OCI-LY1 (cell line): ENCODE measurements at regions not wholly inside any gene's neighbourhood (a gene's known extent, or its start where the extent isn't known, plus 50 kb on each side); places are given as distances from the start of the nearest gene placed in this dataset.

ENCODE experiments used
- H2AFZ ChIP-seq: fragments of 200-600 bp; sonication (generic), shearing (Covaris generic); 2 replicates; pipeline ENCODE4 v1.6.0; 2014; ENCODE audit warnings: antibody characterized with exemption, mild to moderate bottlenecking, low read length
- H3F3A ChIP-seq: fragments of 200-600 bp; sonication (generic), shearing (Covaris generic); 2 replicates; pipeline ENCODE4 v1.6.0; 2014; ENCODE audit warnings: mild to moderate bottlenecking, antibody characterized with exemption, low read length, moderate library complexity; ENCODE audit not compliant: insufficient read depth
- H3K27ac ChIP-seq: fragments of 200-600 bp; sonication (generic); 2 replicates; pipeline ENCODE4 v1.5.1; 2014; ENCODE audit warnings: low read length, mixed run types, mild to moderate bottlenecking, low read depth; ENCODE audit not compliant: poor library complexity, severe bottlenecking
- H3K27me3 ChIP-seq: fragments of 200-600 bp; sonication (generic); 2 replicates; pipeline ENCODE4 v1.6.0; 2014; ENCODE audit warnings: antibody characterized with exemption, mild to moderate bottlenecking, low read length, moderate library complexity; ENCODE audit not compliant: insufficient read depth
- H3K36me3 ChIP-seq: fragments of 200-600 bp; sonication (generic); 2 replicates; pipeline ENCODE4 v1.6.1; 2014; ENCODE audit warnings: mild to moderate bottlenecking, antibody characterized with exemption, low read length, moderate library complexity, mixed read lengths; ENCODE audit not compliant: insufficient read depth
- H3K4me1 ChIP-seq: fragments of 200-600 bp; sonication (generic); 2 replicates; pipeline ENCODE4 v1.5.1; 2014; ENCODE audit warnings: mild to moderate bottlenecking, low read length, moderate library complexity; ENCODE audit not compliant: insufficient read depth, severe bottlenecking
- H3K4me2 ChIP-seq: fragments of 200-600 bp; sonication (generic), shearing (Covaris generic); 2 replicates; pipeline ENCODE4 v1.6.1; 2014; ENCODE audit warnings: low read length
- H3K4me3 ChIP-seq: fragments of 200-600 bp; sonication (generic); 2 replicates; pipeline ENCODE4 v1.5.1; 2014; ENCODE audit warnings: low read length, low read depth, mild to moderate bottlenecking, mixed read lengths; ENCODE audit not compliant: poor library complexity, severe bottlenecking
- H3K79me2 ChIP-seq: fragments of 200-600 bp; shearing (Covaris generic); 2 replicates; pipeline ENCODE4 v1.6.1; 2016; ENCODE audit warnings: mixed run types, low read length, mixed read lengths; ENCODE audit not compliant: insufficient read depth
- H3K9ac ChIP-seq: fragments of 200-600 bp; sonication (generic), shearing (Covaris generic); 2 replicates; pipeline ENCODE4 v1.6.1; 2014; ENCODE audit warnings: mild to moderate bottlenecking, low read length, mixed read lengths
- H3K9me2 ChIP-seq: fragments of 200-600 bp; sonication (generic), shearing (Covaris generic); 2 replicates; pipeline ENCODE4 v1.6.1; 2014; ENCODE audit warnings: low read depth, mild to moderate bottlenecking, low read length, mixed read lengths
- H3K9me3 ChIP-seq: fragments of 200-600 bp; shearing (Covaris generic); 2 replicates; pipeline ENCODE4 v1.6.1; 2014; ENCODE audit warnings: low read length, mixed read lengths
- H4K20me1 ChIP-seq: fragments of 200-600 bp; sonication (generic), shearing (Covaris generic); 2 replicates; pipeline ENCODE4 v1.6.0; 2016; ENCODE audit warnings: mild to moderate bottlenecking, low read length; ENCODE audit not compliant: insufficient read depth
- EZH2 ChIP-seq: fragments of 200-600 bp; sonication (generic), shearing (Covaris generic); IDR thresholded peaks from 2 replicates; pipeline ENCODE4 v1.8.0; 2017; ENCODE audit warnings: borderline replicate concordance, mixed run types, mild to moderate bottlenecking, antibody characterized with exemption, low read length, moderate library complexity, mixed read lengths
- TF ChIP-seq, protein P1 (sequence below): fragments of 200-600 bp; sonication (generic), shearing (Covaris generic); IDR thresholded peaks from 2 replicates; pipeline ENCODE4 v1.5.1; 2017; ENCODE audit warnings: mild to moderate bottlenecking, antibody characterized with exemption, low read length, moderate library complexity, mixed read lengths

DNA sequence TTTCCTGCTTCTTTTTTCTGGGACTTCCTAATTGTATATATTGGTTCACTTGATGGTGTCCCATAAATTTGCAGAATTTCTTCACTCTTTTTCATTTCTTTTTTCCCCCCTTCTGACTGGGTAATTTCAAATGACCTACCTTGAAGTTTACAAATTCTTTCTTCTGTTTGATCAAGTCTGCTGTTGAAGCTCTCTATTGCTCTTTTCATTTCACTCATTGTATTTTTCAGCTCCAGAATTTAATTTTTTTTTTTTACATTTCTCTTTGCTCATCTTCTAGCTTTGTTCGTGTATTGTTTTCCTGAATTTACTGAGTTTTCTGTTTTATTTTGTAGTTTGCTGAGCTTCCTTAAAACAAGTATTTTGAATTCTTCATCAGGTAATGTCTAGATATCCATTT lies 61.7 kb upstream of the SRD5A3 start:
- H2AFZ ChIP-seq, result no peak overlapping the region
- H3K27ac ChIP-seq, result no peak overlapping the region
- no peaks in the 10 kb centered on the region for H3F3A ChIP-seq
- TF ChIP-seq EZH2, result no peak
- TF ChIP-seq, protein P1, sequence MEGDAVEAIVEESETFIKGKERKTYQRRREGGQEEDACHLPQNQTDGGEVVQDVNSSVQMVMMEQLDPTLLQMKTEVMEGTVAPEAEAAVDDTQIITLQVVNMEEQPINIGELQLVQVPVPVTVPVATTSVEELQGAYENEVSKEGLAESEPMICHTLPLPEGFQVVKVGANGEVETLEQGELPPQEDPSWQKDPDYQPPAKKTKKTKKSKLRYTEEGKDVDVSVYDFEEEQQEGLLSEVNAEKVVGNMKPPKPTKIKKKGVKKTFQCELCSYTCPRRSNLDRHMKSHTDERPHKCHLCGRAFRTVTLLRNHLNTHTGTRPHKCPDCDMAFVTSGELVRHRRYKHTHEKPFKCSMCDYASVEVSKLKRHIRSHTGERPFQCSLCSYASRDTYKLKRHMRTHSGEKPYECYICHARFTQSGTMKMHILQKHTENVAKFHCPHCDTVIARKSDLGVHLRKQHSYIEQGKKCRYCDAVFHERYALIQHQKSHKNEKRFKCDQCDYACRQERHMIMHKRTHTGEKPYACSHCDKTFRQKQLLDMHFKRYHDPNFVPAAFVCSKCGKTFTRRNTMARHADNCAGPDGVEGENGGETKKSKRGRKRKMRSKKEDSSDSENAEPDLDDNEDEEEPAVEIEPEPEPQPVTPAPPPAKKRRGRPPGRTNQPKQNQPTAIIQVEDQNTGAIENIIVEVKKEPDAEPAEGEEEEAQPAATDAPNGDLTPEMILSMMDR, result no peak
- H3K27me3 ChIP-seq, result no peaks in the 10 kb centered on the region
- no peaks in the 10 kb centered on the region for H3K9me3 ChIP-seq
- H3K36me3 ChIP-seq, result no peaks in the 10 kb centered on the region
- H3K9me2 ChIP-seq, result no peaks in the 10 kb centered on the region
- no peaks in the 10 kb centered on the region for H3K4me1 ChIP-seq
- no peaks in the 10 kb centered on the region for H4K20me1 ChIP-seq
- H3K4me3 ChIP-seq, result no peak overlapping the region
- H3K4me2 ChIP-seq, result no peak overlapping the region
- H3K79me2 ChIP-seq, result no peaks in the 10 kb centered on the region
- no peak overlapping the region for H3K9ac ChIP-seq

DNA sequence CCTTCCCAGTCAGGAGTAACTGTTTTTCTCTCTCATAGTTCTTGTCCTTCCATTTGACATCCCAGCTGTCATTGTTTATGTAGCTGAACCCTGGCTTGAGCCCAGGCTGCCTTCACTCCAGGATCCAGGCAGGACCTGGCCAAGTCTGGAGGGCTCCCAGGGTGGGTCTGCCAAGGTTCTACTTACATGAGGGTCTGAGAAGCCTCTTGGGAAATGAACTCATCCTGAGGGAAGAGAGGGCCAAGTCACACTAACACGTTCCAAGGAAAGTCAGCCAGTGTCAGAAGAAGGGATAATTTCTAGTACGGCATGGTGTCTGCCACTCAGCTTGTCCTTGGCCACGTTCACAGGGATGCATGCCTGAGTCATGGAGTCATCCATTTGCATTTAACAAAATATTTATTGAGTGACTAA lies 54.8 kb upstream of the SRD5A3 start:
- Histone ChIP-seq H3K27ac (no peak overlapping the region), H4K20me1 (no peaks in the 10 kb centered on the region), H3K4me3 (no peak overlapping the region), H3K79me2 (no peaks in the 10 kb centered on the region), H3F3A (no peaks in the 10 kb centered on the region), H3K9me3 (no peaks in the 10 kb centered on the region), H3K9ac (no peak overlapping the region), H2AFZ (no peak overlapping the region), H3K9me2 (no peaks in the 10 kb centered on the region), H3K4me1 (no peaks in the 10 kb centered on the region), H3K36me3 (no peaks in the 10 kb centered on the region), H3K4me2 (no peak overlapping the region), H3K27me3 (no peaks in the 10 kb centered on the region)
- TF ChIP-seq, protein P1, result no peak
- no peak for TF ChIP-seq EZH2

DNA sequence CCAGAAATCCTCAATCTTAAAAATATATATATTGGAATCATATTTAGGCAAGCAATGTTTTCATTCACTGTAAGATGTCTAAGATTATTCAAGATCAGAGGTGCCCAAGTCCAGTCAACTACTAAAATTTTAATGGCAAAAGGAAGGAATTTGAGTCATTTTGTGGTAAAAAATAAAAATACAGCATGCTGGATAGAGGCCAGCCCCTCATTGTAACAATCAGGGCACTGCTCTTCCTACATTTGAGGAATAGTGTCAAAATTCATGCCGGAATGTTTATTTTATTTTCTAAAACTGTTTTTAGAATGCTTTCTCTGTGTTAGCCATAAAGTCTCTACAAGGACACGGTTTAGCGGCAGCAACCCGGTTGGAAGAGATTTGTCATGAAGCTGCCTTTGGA lies 49.9 kb upstream of the SRD5A3 start:
- no peaks in the 10 kb centered on the region for H3K36me3 ChIP-seq
- H3K4me1 ChIP-seq, result no peaks in the 10 kb centered on the region
- H3K27ac ChIP-seq, result no peak overlapping the region
- H3K27me3 ChIP-seq, result no peaks in the 10 kb centered on the region
- no peaks in the 10 kb centered on the region for H3K9me2 ChIP-seq
- no peaks in the 10 kb centered on the region for H4K20me1 ChIP-seq
- no peaks in the 10 kb centered on the region for H3F3A ChIP-seq
- TF ChIP-seq, protein P1, result no peak
- no peak for TF ChIP-seq EZH2
- H3K9me3 ChIP-seq, result no peaks in the 10 kb centered on the region
- H3K4me3 ChIP-seq, result no peak overlapping the region
- no peaks in the 10 kb centered on the region for H3K79me2 ChIP-seq
- no peak overlapping the region for H3K9ac ChIP-seq
- H3K4me2 ChIP-seq, result no peak overlapping the region
- H2AFZ ChIP-seq, result no peak overlapping the region
